ENCODE measurements at regions not wholly inside any gene's neighbourhood (a gene's known extent, or its start where the extent isn't known, plus 50 kb on each side); places are given as distances from the start of the nearest gene placed in this dataset.

- DNase-seq (ENCODE audit: low spot score) = no peak
Measured at GRCh38 chr20:11130554-11131166, 456.9 kb upstream of the JAG1 start.

DNA sequence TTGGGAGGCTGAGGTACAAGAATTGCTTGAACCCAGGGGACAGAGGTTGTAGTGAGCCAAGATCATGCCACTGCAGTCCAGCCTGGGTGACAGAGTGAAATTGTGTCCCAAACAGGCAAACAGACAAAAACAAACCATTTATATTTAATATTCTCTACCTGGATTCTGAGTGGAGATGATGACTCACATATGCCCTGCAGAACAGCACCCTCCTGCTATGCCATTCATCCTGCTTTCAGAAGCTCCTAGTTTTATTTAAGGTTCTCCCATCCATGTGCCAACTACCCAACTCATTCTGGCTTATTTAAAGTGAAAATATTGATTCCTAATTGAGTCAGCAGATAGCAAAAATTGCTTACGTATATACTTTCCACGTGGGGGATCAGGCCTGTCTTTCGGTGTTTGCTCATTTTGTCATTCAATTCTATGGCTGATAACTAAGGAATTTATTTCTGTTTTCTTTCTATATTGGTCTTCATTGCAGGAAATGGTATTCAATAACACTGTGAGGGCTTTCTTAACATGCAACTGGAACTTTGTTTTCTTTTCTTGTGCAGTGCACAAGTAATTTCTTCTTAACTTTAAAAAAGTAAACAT lies 459.1 kb upstream of the JAG1 start:
- DNase-seq (ENCODE audit: low spot score) = no peak

DNA sequence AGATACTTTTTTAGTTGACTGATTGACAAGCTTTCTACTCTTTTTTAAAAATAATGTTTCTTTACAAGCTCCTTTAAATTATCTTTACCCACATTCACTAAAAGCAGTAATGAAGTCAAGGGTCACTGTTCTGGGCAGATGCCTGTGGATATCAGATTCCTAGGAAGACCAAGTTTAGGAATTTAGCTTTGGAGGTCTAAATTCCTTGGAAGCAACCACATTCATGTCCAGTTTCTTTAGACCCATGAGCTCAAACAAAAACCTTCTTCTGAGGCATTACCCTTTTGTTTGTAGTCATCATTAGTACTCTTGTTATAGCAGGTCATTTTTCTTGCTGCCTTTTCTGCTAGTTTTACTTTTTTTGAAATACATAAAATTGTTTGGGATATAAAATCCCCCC lies 462.9 kb upstream of the JAG1 start:
- DNase-seq (ENCODE audit: low spot score) = no peak

GRCh38 chr20:11137688-11138087 lies 463.9 kb upstream of the JAG1 start:
- no peak for DNase-seq (ENCODE audit: low spot score)

DNA sequence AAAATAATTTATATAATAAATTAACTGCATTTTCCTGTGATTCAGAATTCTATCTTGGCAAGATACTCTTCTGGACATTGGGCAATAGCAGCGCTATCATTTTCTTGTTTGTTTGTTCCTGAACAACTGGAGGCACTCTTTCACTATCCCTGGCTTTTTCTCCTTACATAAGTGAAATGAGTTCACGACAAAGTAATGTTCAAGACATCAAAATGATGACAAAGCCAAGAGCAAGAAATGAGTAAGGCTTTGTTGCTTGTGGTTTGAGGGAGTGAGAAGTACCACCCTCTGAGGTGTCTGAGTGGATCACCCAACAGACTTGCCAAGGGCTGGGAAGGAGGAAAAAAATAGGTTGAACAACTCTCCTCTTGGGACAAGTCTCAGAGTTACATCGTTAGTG lies 466.6 kb upstream of the JAG1 start:
- peak; percentile 70 for DNase-seq (ENCODE audit: low spot score)

- DNase-seq (ENCODE audit: low spot score) = no peak
Measured at GRCh38 chr20:11143481-11143880, 469.7 kb upstream of the JAG1 start.

GRCh38 chr20:11144114-11144950 lies 470.5 kb upstream of the JAG1 start:
- DNase-seq (ENCODE audit: low spot score) = peak; percentile 91

- DNase-seq (ENCODE audit: low spot score) = no peak
Measured at GRCh38 chr20:11145616-11146015, 471.8 kb upstream of the JAG1 start.

DNA sequence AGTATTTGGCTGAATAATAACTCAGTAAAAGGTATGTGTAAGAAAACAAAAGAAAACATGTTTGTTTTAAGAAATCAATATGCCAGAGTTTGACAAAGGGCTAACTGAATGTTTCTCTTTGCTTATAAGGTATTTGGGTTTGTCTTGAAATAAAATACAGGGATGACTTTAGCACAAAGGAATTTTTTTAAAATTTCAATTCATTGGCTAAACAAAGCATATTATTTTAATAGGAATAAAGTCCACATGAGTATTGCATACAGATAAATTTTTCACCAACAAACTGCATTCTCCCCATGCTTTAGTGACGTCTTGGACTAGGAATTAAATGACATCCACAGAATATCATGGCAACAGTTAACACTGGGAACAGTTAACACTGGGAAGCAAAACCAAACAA lies 480.0 kb upstream of the JAG1 start:
- DNase-seq (ENCODE audit: low spot score) = peak; percentile 29

- no peak for DNase-seq (ENCODE audit: low spot score)
Measured at GRCh38 chr20:11155156-11155756, 481.5 kb upstream of the JAG1 start.

- no peak for DNase-seq (ENCODE audit: low spot score)
Measured at GRCh38 chr20:11156922-11157321, 483.1 kb upstream of the JAG1 start.

- DNase-seq (ENCODE audit: low spot score) = no peak
Measured at GRCh38 chr20:11158146-11158545, 484.3 kb upstream of the JAG1 start.

DNA sequence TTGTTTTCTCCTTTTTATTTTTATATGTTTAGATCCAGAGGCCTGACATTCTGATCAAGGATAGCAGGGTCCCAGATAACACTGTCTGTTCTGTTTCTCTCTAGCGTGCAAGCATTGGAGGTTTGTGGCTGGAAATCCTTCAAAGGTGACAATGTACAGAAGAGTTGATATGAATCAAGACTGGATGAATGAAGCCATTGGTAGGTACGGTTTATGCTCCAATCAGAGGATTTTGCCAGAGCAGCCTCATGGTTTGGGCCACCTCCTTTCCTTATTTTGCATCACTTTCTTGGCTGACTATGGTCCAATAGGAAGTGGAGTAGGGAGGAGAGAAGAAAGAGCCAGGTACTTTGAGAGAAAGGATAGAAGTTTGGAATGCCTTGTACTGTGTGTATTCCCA lies 484.8 kb upstream of the JAG1 start:
- DNase-seq (ENCODE audit: low spot score) = no peak

- peak; percentile 30 for DNase-seq (ENCODE audit: low spot score)
Measured at GRCh38 chr20:11159728-11160127, 485.9 kb upstream of the JAG1 start.

DNA sequence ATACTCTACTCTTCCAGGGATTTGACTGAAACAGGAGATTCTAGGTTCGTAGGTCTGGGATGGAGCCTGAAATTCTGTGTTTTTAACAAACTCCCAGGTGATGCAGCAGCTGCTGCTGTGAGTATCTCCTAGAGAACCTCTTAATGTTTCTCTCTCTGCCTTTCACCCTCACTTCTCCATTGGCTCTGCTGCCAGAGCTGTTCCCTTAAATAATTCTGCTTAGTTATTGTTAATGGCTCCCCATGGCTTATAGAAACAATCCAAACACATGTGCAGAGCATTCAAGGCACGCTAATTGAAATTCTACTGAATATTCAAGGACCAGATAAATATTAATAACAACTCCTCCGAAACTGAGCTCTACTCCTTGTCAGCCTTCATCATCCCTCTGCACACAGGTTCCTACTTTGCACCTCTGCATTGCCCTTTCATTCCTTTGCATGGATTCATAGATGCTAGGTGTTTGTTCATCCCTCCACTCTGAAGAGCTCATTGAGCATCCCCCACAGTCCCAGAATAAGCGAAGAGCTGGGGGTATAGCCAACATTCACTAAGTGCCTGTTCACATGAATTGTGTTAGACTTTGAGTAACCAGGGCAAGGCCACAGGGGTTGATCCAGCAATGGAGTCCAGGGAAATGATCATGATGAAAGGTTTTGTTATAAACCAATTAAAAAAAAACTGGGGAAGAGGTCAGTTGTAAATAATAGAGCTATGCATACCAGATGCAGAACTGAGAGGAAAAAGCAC lies 488.4 kb upstream of the JAG1 start:
- no peak for DNase-seq (ENCODE audit: low spot score)

GRCh38 chr20:11165789-11166188 lies 492.0 kb upstream of the JAG1 start:
- no peak for DNase-seq (ENCODE audit: low spot score)

DNA sequence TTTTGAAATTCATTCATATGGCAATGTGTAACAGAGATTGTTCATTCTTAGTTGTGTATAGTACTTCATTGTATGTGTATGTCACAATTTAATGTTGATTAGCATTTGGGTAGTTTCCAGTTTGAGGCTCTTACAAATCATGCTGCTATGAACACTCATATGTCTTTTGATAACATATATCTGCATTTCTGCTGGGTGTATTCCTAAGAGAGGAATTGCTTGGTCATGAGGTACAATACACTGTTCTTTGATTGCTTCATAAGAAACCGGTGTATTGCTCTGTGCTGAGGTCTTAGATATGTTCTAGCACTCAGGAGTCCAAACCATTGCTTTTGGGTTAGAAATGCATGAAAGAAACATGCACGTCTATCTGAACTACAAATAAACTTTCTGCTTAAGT lies 492.9 kb upstream of the JAG1 start:
- DNase-seq (ENCODE audit: low spot score) = no peak

- DNase-seq (ENCODE audit: low spot score) = peak; percentile 29
Measured at GRCh38 chr20:11168026-11168425, 494.2 kb upstream of the JAG1 start.

DNA sequence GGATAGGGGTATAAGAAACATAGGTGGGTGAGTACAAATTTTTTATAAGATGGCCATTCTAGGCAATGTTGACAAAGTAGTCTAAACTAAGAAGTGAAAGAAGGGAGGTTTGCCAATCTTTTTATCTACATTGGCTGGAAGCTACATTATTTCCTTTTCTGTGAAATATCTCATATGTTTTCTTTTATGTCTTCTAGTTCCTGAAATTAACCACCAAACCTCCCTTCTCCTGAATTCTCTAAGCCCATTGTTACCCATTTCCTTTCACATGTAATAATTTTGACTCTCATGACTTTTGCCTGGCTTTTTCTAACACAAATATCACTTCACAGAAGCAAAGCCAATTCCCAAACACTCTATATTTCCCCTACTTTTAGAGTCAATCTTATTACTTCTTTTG lies 496.2 kb upstream of the JAG1 start:
- no peak for DNase-seq (ENCODE audit: low spot score)

- DNase-seq (ENCODE audit: low spot score) = no peak
Measured at GRCh38 chr20:11170565-11170964, 496.8 kb upstream of the JAG1 start.

- no peak for DNase-seq (ENCODE audit: low spot score)
Measured at GRCh38 chr20:11172881-11173280, 499.1 kb upstream of the JAG1 start.

DNA sequence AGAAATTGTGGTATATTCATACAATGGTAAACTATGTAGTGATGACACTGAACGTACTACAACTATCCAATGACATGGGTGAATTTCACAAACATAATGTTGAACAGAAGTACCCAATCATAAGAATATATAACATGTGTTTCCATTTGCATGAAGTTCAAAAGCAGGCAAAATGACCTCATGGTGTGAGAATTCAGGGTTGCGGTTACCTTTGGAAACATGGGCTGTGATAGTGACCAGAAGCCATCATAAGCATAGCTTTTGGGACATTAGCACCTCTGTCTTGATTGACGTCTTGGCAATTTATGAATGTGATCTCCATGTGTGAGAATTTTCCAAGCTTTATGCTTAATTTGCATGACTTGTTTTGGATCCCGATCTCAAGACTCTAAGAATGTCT lies 500.1 kb upstream of the JAG1 start:
- DNase-seq (ENCODE audit: low spot score) = no peak

Measured in AG08395 (cell line).